Transverse colon (tissue), 4 donors: ENCODE measurements at regions not wholly inside any gene's neighbourhood (a gene's known extent, or its start where the extent isn't known, plus 50 kb on each side); places are given as distances from the start of the nearest gene placed in this dataset.
A peak's percentile ranks its signal among the peaks of the same experiment; 100 is the strongest.

Source experiments
- DNase-seq: peaks from one replicate; pipeline ENCODE4 v3.0.0-alpha.2; 2019
- H3K27ac ChIP-seq, 4 donors: fragments of 200-600 bp; sonication (generic); 2 replicates each; pipeline ENCODE4 v1.5.1; 2016 to 2018; ENCODE audit warnings: inconsistent platforms in 4 of 4
- H3K27me3 ChIP-seq: fragments of 200-600 bp; sonication (generic); 2 replicates; pipeline ENCODE4 v1.5.1; 2017; ENCODE audit warnings: inconsistent platforms
- H3K36me3 ChIP-seq, 4 donors: fragments of 200-600 bp; sonication (generic); 2 replicates each; pipeline ENCODE4 v1.5.1; 2017 to 2019; ENCODE audit warnings: inconsistent platforms in 4 of 4
- H3K4me1 ChIP-seq, 4 donors: fragments of 200-600 bp; sonication (generic); 2 replicates each; pipeline ENCODE4 v1.5.1; 2017 to 2020; ENCODE audit warnings: inconsistent platforms in 4 of 4
- H3K4me3 ChIP-seq, 4 donors: fragments of 200-600 bp; sonication (generic); 1 replicate in 1 of 4; 2 replicates in 3 of 4; pipeline versions ENCODE4 v1.5.1 to v1.6.1; 2017 to 2019; ENCODE audit warnings: inconsistent platforms in 4 of 4
- H3K9me3 ChIP-seq, 2 donors: fragments of 200-600 bp; sonication (generic); 2 replicates each; pipeline ENCODE4 v1.5.1; 2017 to 2019; ENCODE audit warnings: inconsistent platforms in 2 of 2
- CTCF ChIP-seq, 5 experiments: fragments of 200-600 bp in 3 of 5; fragments of 450-650 bp in 2 of 5; sonication (generic) in 3 of 5; IDR thresholded peaks; 1 replicate in 2 of 5; 2 replicates in 3 of 5; pipeline ENCODE4 v1.5.1; 2016 to 2017; ENCODE audit warnings: antibody characterized with exemption in 5 of 5, inconsistent platforms in 3 of 5, mild to moderate bottlenecking in 2 of 5, moderate library complexity in 1 of 5
- EP300 ChIP-seq: sonication (generic); formaldehyde crosslinking; IDR thresholded peaks from one replicate; pipeline ENCODE4 v1.6.1; 2017; ENCODE audit warnings: antibody characterized with exemption, low read depth
- POLR2A ChIP-seq: fragments of 450-650 bp; IDR thresholded peaks from one replicate; pipeline ENCODE4 v1.6.1; 2016; ENCODE audit warnings: antibody characterized with exemption, mild to moderate bottlenecking, moderate library complexity
- POLR2AphosphoS5 ChIP-seq, 3 donors: sonication (generic); formaldehyde crosslinking; IDR thresholded peaks; one replicate each; pipeline ENCODE4 v1.6.1; 2016; ENCODE audit warnings: antibody characterized with exemption in 3 of 3
- WGBS, 2 donors: methylation state at CpG; one replicate each; pipeline ENCODE4 v1.1.5; 2018; ENCODE audit warnings: low coverage in 1 of 2; 5-methylcytosine and 5-hydroxymethylcytosine counted together
- in situ Hi-C, 4 donors: fragments of 200-750 bp; cut with MboI; loops; one replicate each; pipeline versions ENCODE4 v1.15.0 to v1.15.1; 2017; ENCODE audit warnings: low sequenced_read_pairs in 3 of 4, low pct_ligation_motif_present in 1 of 4, low pct_unique_long_range_greater_than_20kb in 1 of 4
- intact Hi-C: fragments of 100-400 bp; cut with DNase I; formaldehyde crosslinking; loops from one replicate; pipeline ENCODE4 v1.15.1; 2023; ENCODE audit warnings: low total_unique reads

DNA sequence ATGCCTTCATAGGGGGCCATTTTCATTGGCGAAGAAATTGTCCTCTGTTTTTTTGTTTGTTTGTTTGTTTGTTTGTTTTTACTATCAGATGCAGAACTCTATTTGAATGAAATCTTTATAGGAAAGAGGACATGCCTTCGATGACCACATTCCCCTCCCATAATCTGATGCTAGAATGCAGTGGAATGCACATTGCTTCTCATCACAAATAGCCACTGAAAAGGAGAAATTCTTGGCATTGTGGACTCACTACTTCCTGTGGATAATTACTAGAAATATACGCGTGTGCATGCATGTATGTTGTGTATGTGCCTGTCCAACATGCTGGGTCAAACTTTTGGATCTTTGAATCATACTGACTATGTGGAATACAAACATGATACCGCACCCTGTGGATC, 70.5 kb upstream of the SFMBT2 start:
- Histone ChIP-seq H3K4me3 (no peak overlapping the region), H3K9me3 (no peaks in the 10 kb centered on the region), H3K27me3 (no peaks in the 10 kb centered on the region), H3K4me1 (peaks cover 0 to 5% (median 0%) of the 10 kb centered on the region in 4 donors), H3K36me3 (no peaks in the 10 kb centered on the region), H3K27ac (peak overlapping the region in 1 of 4 donors; percentile 11)
- in situ Hi-C loops = no loop called here
- 59 to 76% methylated on average over 4 to 5 of the region's 5 CpGs for WGBS, 2 donors
- intact Hi-C loops = no loop called here
- TF ChIP-seq EP300 (no peak), POLR2AphosphoS5 (IDR thresholded peaks at IDR 0.05) (no peak)
- DNase-seq = no peak

DNA sequence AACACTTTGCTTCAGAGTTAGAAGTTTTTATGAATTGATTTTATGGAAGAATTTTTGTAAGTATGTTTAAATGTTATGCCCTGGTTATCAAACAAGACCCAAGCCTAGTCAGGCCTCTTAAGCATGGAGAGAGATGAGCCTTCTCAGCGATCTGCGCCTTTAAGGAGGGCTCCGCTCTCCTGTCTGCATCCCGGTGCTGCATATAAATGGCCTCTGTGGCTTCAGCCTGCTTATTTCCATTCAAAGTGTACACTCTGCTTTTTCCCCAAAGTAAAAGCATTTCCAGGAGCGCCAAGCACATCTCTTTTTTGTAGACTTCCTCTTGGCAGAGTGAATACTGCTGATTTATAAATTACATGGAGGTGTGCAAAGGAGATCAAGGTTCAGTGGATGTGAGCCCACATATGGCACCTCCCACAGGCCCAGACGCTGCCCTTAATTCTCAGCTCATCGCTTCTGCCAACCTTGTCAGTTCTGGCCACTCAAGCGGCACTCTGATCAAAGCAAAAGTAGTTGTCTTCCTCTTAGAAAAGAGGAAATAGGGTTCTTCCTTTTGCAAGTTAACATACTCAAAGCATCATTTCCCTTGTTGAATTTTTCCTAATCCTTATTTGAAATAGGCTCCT, 70.0 kb upstream of the SFMBT2 start:
- Histone ChIP-seq H3K4me3 (no peak overlapping the region), H3K9me3 (no peaks in the 10 kb centered on the region), H3K27ac (peak overlapping the region; percentile 17 to 42 (median 32)), H3K36me3 (no peaks in the 10 kb centered on the region), H3K4me1 (peaks cover 0 to 5% (median 0%) of the 10 kb centered on the region in 4 donors), H3K27me3 (no peaks in the 10 kb centered on the region)
- in situ Hi-C loops = no loop called here
- TF ChIP-seq POLR2A = no peak
- no peak for TF ChIP-seq EP300
- TF ChIP-seq POLR2AphosphoS5 (IDR thresholded peaks at IDR 0.05) = no peak
- TF ChIP-seq CTCF (IDR thresholded peaks at IDR 0.05) = no peak
- DNase-seq = no peak
- intact Hi-C loops = no loop called here
- WGBS, 2 donors = 48 to 89% methylated on average over 4 to 8 of the region's 8 CpGs

GRCh38 chr10:7479861-7480598, 69.2 kb upstream of the SFMBT2 start:
- TF ChIP-seq POLR2AphosphoS5 (IDR thresholded peaks at IDR 0.05) = no peak
- Histone ChIP-seq H3K36me3 (no peaks in the 10 kb centered on the region), H3K9me3 (no peaks in the 10 kb centered on the region), H3K4me3 (no peak overlapping the region), H3K4me1 (peaks cover 0 to 10% (median 2%) of the 10 kb centered on the region in 4 donors), H3K27me3 (no peaks in the 10 kb centered on the region), H3K27ac (peak overlapping the region in 3 of 4 donors; percentile 17 to 41 (median 24))
- DNase-seq = no peak
- intact Hi-C loops (no loop called here), in situ Hi-C loops (no loop called here)
- 88 to 90% methylated on average over 13 of the region's 13 CpGs for WGBS, 2 donors

- no peaks in the 10 kb centered on the region for H3K36me3 ChIP-seq
- H3K4me3 ChIP-seq = no peak overlapping the region
- H3K27me3 ChIP-seq = no peaks in the 10 kb centered on the region
- intact Hi-C loops (no loop called here), in situ Hi-C loops (no loop called here)
- H3K4me1 ChIP-seq = peaks cover 0 to 13% (median 2%) of the 10 kb centered on the region in 4 donors
- no peak for DNase-seq
- no peaks in the 10 kb centered on the region for H3K9me3 ChIP-seq
- peak overlapping the region in 1 of 4 donors; percentile 41 for H3K27ac ChIP-seq
- 57 to 61% methylated on average over 4 of the region's 4 CpGs for WGBS, 2 donors
- TF ChIP-seq EP300 = no peak
- no peak for TF ChIP-seq POLR2AphosphoS5 (IDR thresholded peaks at IDR 0.05)
- no peak for TF ChIP-seq CTCF (IDR thresholded peaks at IDR 0.05)
- no peak for TF ChIP-seq POLR2A
Observed at GRCh38 chr10:7478727-7479457, 68.1 kb upstream of the SFMBT2 start.
